ENCODE measurements at regions not wholly inside any gene's neighbourhood (a gene's known extent, or its start where the extent isn't known, plus 50 kb on each side); places are given as distances from the start of the nearest gene placed in this dataset.

DNA sequence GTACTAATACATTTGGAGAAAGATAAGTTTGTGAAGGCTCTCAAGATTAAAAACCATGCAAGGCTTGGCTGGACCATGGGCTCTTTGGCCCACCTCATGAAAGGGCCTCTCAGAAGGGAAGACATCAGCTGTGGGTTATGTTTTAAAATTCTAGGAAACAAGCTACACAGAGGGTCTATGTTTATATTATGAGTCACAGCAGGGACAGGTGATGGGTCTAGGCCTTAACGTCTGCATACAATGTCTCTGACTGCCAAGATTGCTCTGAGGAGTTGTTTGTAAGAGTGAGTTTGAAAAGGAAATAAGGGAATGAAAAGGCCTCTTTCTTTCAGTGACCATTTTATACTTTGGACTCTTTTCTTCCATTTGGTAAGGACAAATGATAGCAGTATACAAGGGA, 77.0 kb upstream of the ARMCX2 start:
- ChIA-PET CTCF (no interaction called here), POLR2A (no interaction called here)
- Mint-ChIP-seq H3K36me3 (ENCODE audit: low read depth) (no peaks in the 10 kb centered on the region), H3K27ac (no peak overlapping the region), H3K27me3 (no peaks in the 10 kb centered on the region), H3K9me3 (no peaks in the 10 kb centered on the region), H3K4me3 (no peak overlapping the region), H3K4me1 (no peaks in the 10 kb centered on the region)
- DNase-seq (no peak), ATAC-seq (ENCODE audit: low read depth) (no peak)
- intact Hi-C loops (cut with micrococcal nuclease), result no loop called here
- no peak for TF ChIP-seq CTCF (IDR thresholded peaks at IDR 0.05)

- no peak for DNase-seq
- H3K4me3 Mint-ChIP-seq, result no peak overlapping the region
- no peaks in the 10 kb centered on the region for H3K27me3 Mint-ChIP-seq
- ATAC-seq (ENCODE audit: low read depth), result no peak
- H3K9me3 Mint-ChIP-seq, result no peaks in the 10 kb centered on the region
- no peak overlapping the region for H3K27ac Mint-ChIP-seq
- POLR2A ChIA-PET, result no interaction called here
- H3K36me3 Mint-ChIP-seq (ENCODE audit: low read depth), result no peaks in the 10 kb centered on the region
- CTCF ChIA-PET, result no interaction called here
- intact Hi-C loops (cut with micrococcal nuclease), result no loop called here
- no peaks in the 10 kb centered on the region for H3K4me1 Mint-ChIP-seq
- TF ChIP-seq CTCF (IDR thresholded peaks at IDR 0.05), result no peak
These were observed 73.2 kb upstream of the ARMCX2 start for GRCh38 chrX:101732870-101733269.

GRCh38 chrX:101729986-101730385, 70.3 kb upstream of the ARMCX2 start:
- no peak overlapping the region for H3K4me3 Mint-ChIP-seq
- H3K4me1 Mint-ChIP-seq, result no peaks in the 10 kb centered on the region
- ChIA-PET CTCF (no interaction called here), POLR2A (no interaction called here)
- peaks cover 7% of the 10 kb centered on the region for H3K27me3 Mint-ChIP-seq
- no peak for TF ChIP-seq CTCF (IDR thresholded peaks at IDR 0.05)
- intact Hi-C loops (cut with micrococcal nuclease), result no loop called here
- H3K27ac Mint-ChIP-seq, result no peak overlapping the region
- no peaks in the 10 kb centered on the region for H3K36me3 Mint-ChIP-seq (ENCODE audit: low read depth)
- DNase-seq (no peak), ATAC-seq (ENCODE audit: low read depth) (no peak)
- no peaks in the 10 kb centered on the region for H3K9me3 Mint-ChIP-seq
